TTC549 (cell line): ENCODE measurements at regions not wholly inside any gene's neighbourhood (a gene's known extent, or its start where the extent isn't known, plus 50 kb on each side); places are given as distances from the start of the nearest gene placed in this dataset.

Experiments
- FAIRE-seq: peaks from 2 replicates; lab custom pipeline; 2012; peaks lifted over from hg19 to GRCh38; lab: Jason Lieb, UNC

GRCh38 chr10:15462253-15462897 lies 91.3 kb upstream of the FAM171A1 start:
- FAIRE-seq: no peak

GRCh38 chr10:15461353-15462108 lies 90.4 kb upstream of the FAM171A1 start:
- FAIRE-seq: no peak

GRCh38 chr10:15460661-15461060 lies 89.6 kb upstream of the FAM171A1 start:
- no peak for FAIRE-seq

- FAIRE-seq: no peak
Measured at GRCh38 chr10:15459218-15459617, 88.1 kb upstream of the FAM171A1 start.

GRCh38 chr10:15457382-15457781 lies 86.3 kb upstream of the FAM171A1 start:
- no peak for FAIRE-seq

GRCh38 chr10:15455456-15455855 lies 84.4 kb upstream of the FAM171A1 start:
- no peak for FAIRE-seq

GRCh38 chr10:15453926-15454325 lies 82.8 kb upstream of the FAM171A1 start:
- FAIRE-seq: no peak

- FAIRE-seq: no peak
Measured at GRCh38 chr10:15453457-15453856, 82.4 kb upstream of the FAM171A1 start.

GRCh38 chr10:15452545-15452944 lies 81.5 kb upstream of the FAM171A1 start:
- FAIRE-seq: no peak

GRCh38 chr10:15451137-15452094 lies 80.3 kb upstream of the FAM171A1 start:
- no peak for FAIRE-seq

GRCh38 chr10:15448598-15448997 lies 77.5 kb upstream of the FAM171A1 start:
- no peak for FAIRE-seq

GRCh38 chr10:15445006-15445390 lies 73.9 kb upstream of the FAM171A1 start:
- FAIRE-seq: no peak

GRCh38 chr10:15444105-15445005 lies 73.3 kb upstream of the FAM171A1 start:
- FAIRE-seq: no peak

GRCh38 chr10:15442056-15442455 lies 71.0 kb upstream of the FAM171A1 start:
- FAIRE-seq: no peak

- FAIRE-seq: no peak
Measured at GRCh38 chr10:15440204-15440711, 69.2 kb upstream of the FAM171A1 start.

- no peak for FAIRE-seq
Measured at GRCh38 chr10:15439341-15439842, 68.3 kb upstream of the FAM171A1 start.

GRCh38 chr10:15436696-15437095 lies 65.6 kb upstream of the FAM171A1 start:
- FAIRE-seq: no peak

- FAIRE-seq: peak; percentile 36
Measured at GRCh38 chr10:15433850-15434537, 62.9 kb upstream of the FAM171A1 start.

GRCh38 chr10:15432266-15432665 lies 61.2 kb upstream of the FAM171A1 start:
- no peak for FAIRE-seq

- no peak for FAIRE-seq
Measured at GRCh38 chr10:15430969-15431771, 60.1 kb upstream of the FAM171A1 start.
